Amniotic epithelial cell (primary cell): ENCODE measurements at regions not wholly inside any gene's neighbourhood (a gene's known extent, or its start where the extent isn't known, plus 50 kb on each side); places are given as distances from the start of the nearest gene placed in this dataset.
A peak's percentile ranks its signal among the peaks of the same experiment; 100 is the strongest.

Experiments
- DNase-seq: peaks from one replicate; pipeline ENCODE4 v3.0.0-alpha.2; 2010; ENCODE audit warnings: low read depth

DNA sequence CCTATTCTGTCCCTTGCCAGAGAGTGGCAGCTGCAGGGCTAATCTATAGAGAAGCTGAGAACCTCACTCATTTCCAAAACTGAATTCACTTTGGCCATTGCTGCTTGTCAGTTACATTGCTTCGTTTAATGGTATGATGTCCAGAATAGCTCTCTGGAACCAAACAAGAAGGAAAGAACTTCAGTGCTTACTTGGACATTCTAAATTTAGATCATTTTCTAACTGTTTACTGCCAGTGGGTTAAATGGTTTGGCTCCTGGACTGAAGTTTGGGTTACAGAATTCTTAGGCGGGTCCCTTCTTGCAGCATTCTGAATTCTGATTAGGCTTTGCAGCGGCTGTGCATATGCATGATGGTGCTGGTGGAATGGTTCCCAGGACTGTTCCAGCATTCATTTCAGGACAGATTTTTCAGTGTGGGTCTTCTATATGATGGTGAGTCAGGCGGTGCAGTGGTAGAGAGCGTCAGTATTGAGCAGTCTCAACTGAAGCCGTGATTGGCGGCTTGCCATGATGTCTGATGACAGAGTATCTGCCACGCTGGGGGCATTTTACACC is 148.7 kb downstream of the DYRK2 start:
- DNase-seq = no peak

GRCh38 chr12:67797753-67798152 is 149.2 kb downstream of the DYRK2 start:
- no peak for DNase-seq

- no peak for DNase-seq
Observed at GRCh38 chr12:67798768-67799167, 150.2 kb downstream of the DYRK2 start.

- no peak for DNase-seq
Observed at GRCh38 chr12:67802731-67803130, 154.2 kb downstream of the DYRK2 start.

- no peak for DNase-seq
Observed at GRCh38 chr12:67803278-67803993, 154.9 kb downstream of the DYRK2 start.

- no peak for DNase-seq
Observed at GRCh38 chr12:67804168-67804567, 155.6 kb downstream of the DYRK2 start.

DNA sequence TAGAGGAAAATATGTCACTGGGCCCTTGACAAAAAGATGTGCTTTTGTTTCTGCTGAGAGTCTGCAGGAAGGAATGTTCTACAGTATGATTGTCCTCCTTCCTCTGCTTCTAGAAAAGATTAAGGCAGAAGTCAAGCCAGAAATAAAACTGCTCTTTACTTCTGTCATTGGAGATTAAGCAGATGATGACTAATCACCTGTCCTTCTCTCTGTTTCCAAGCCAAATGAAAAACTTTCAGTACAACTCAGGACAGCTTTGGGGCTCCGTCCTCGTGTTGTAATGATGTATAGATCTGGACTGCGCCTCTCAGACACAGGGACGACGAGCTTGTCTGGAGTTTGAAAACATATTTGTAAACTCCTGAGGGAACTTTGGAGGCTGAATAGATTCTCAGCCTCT is 159.3 kb downstream of the DYRK2 start:
- peak; percentile 58 for DNase-seq

GRCh38 chr12:67810166-67810565 is 161.6 kb downstream of the DYRK2 start:
- no peak for DNase-seq

- peak; percentile 85 for DNase-seq
Observed at GRCh38 chr12:67811437-67812361, 163.2 kb downstream of the DYRK2 start.

GRCh38 chr12:67813456-67813904 is 164.9 kb downstream of the DYRK2 start:
- DNase-seq = peak; percentile 48

- DNase-seq = no peak
Observed at GRCh38 chr12:67816269-67816668, 167.7 kb downstream of the DYRK2 start.

DNA sequence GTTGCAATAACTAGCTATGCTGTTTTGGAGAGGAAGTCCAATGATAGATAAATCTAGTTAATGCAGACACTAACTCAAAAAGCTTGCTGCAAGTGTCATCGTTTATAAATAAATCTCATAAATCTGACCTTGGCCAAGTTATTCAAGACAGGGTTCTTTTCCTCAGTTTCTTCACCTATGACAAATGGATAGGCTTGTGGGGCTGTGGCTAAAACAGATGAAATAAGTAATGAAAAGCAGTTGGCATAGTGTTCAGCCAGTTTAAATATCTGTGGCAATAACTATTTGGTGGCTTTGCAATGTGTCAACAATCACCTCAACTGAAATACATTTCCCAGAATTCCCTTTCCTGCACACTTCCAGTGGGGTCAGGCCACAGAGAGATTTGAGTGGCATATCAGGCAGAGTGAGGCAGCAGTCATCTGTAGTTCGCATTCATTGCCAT is 169.9 kb downstream of the DYRK2 start:
- peak; percentile 28 for DNase-seq

DNA sequence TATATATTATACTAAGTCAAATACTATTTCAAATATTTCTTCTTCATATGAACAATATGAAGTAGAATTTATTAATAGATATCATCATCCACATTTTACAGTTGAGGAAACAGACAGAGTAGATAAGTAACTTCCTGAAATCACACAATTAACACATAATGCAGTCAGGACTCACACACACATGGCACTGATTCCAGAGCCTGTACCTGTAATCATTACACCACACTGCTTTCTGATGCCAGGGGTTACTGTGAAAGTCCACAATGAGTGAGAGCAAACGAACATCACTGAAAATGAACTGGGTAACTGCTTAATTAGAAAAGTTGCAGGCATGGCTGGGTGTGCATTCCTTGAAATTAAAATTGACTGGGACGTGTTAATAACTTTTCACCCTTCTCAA is 169.3 kb upstream of the IFNG-AS1 start:
- DNase-seq = no peak

DNA sequence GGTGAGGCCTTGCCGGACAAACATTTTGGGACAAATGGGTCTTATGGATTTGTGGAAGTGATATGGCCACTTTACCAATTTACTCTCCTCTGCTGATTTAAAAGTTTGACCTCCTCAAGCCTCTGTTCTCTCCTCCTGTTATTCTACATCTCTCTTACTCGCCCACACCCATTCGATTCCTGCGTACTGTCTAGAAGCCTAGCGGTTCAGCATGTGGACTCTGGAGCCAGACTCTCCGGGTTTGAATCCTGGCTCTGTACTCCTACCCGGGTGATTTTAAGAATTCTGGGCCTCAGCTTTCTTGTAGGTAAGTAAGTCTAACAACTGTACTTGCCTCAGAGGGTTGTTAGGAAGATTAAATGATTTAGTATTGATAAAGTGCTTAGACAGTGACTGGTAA is 168.6 kb upstream of the IFNG-AS1 start:
- DNase-seq = no peak

GRCh38 chr12:67822826-67823225 is 166.4 kb upstream of the IFNG-AS1 start:
- no peak for DNase-seq

DNA sequence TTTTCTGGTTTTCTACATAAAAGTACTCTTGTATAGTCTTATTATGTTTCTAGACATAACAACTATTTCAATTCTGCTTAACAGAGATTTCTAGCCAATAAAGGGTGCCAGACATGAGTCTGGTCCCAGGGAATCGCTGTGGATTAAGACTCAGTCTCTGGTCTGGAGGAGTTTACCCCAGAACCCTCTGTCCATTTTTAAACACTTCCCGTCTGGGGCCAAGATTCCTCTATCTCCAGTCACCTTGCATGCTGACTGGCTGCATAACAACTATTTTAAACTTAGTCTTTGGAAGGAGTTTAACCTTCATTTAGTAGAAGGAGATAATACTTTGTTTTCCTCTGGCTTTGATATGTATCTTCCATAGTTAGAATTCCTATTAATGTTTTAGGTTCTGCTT is 163.1 kb upstream of the IFNG-AS1 start:
- peak; percentile 26 for DNase-seq

DNA sequence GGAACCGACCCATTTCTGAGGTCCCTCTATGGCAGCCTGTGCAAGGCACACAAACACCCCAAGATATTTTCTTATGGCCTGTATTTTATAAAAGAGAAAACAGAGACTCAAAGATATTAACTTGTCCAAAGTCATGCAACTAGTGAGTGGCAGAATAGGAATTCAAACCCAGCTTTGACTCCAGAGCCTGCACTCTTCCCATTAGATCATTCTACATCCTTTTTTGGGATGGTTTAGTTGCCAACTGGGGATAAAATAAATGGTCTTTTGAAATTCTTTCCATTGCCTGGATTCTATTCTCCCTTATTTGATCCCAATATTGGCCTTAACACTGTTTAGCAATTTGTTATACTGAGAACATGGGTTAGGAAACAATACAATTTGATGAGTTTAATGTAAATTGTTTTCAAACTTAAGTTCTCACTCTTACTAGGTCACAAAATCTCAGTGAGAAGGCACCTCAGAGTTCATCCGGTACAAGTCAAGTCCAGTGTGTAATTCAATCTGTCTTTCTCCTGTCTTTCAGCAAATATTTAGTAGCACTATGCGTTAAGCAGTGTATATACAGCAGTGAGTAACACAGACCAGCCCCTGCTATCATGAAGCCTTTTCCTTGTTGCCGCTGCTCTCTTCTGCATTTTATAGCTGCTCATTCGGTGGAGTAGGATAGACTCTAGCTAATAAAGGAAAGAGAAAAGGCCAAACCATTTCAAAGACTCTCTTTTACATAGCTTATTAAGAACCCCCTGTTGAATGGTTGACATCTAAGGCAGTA is 162.1 kb upstream of the IFNG-AS1 start:
- peak; percentile 33 for DNase-seq

- peak; percentile 97 for DNase-seq
Observed at GRCh38 chr12:67827820-67828383, 161.3 kb upstream of the IFNG-AS1 start.

GRCh38 chr12:67829896-67830295 is 159.4 kb upstream of the IFNG-AS1 start:
- DNase-seq = no peak

- no peak for DNase-seq
Observed at GRCh38 chr12:67832155-67832554, 157.1 kb upstream of the IFNG-AS1 start.

DNA sequence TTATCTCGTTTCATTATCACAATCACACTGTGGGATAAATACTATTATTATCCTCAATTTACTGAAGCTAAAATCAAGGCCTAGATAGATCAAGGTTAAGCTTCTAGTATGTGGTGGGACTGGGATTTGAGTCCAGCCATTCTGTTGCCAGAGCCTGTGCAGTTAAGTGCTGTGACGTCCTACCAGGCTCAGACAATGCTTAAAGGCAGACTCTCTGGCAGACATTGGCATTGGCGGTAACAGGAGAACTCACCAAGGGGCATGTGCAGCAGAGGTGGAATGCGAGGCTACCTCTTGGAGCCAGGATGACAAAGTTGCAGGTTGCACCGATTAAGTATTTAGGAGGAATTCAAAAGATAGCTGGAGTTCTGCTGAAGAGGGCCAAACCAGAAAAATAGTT is 155.6 kb upstream of the IFNG-AS1 start:
- no peak for DNase-seq

- DNase-seq = no peak
Observed at GRCh38 chr12:67837876-67838275, 151.4 kb upstream of the IFNG-AS1 start.
